ENCODE measurements at regions not wholly inside any gene's neighbourhood (a gene's known extent, or its start where the extent isn't known, plus 50 kb on each side); places are given as distances from the start of the nearest gene placed in this dataset.

GRCh38 chr9:126149661-126150060, 177.0 kb upstream of the MVB12B start:
- TF ChIP-seq TCF4 (CRISPR knock-in tag; IDR thresholded peaks at IDR 0.05; ENCODE audit: borderline replicate concordance) = no peak
- no peak for TF ChIP-seq ZFP3 (CRISPR knock-in tag; IDR thresholded peaks at IDR 0.05)
- no peak for TF ChIP-seq SNAI2 (CRISPR knock-in tag; IDR thresholded peaks at IDR 0.05)
- TF ChIP-seq CSRNP3 (CRISPR knock-in tag; IDR thresholded peaks at IDR 0.05) = no peak
- TF ChIP-seq PATZ1 (CRISPR knock-in tag; IDR thresholded peaks at IDR 0.05; ENCODE audit: borderline replicate concordance) = no peak
